ENCODE measurements at regions not wholly inside any gene's neighbourhood (a gene's known extent, or its start where the extent isn't known, plus 50 kb on each side); places are given as distances from the start of the nearest gene placed in this dataset.

GRCh38 chr5:88407341-88407740, 138.7 kb upstream of the TMEM161B start:
- TF ChIP-seq CTCF (IDR thresholded peaks at IDR 0.05) (no peak), POLR2A (IDR thresholded peaks at IDR 0.05) (no peak)
